Mesothelial cell of epicardium (in vitro differentiated cells): ENCODE measurements at regions not wholly inside any gene's neighbourhood (a gene's known extent, or its start where the extent isn't known, plus 50 kb on each side); places are given as distances from the start of the nearest gene placed in this dataset.

Experiments
- DNase-seq, 2 experiments: peaks; one replicate each; pipeline ENCODE4 v3.0.0; 2021; ENCODE audit warnings: low spot score in 2 of 2; ENCODE audit not compliant: unreplicated experiment in 2 of 2
- H3K27ac Mint-ChIP-seq: 2 replicates; pipeline ENCODE4 v1.8.0; 2021; ENCODE audit warnings: mixed read lengths
- H3K27me3 Mint-ChIP-seq: 2 replicates; pipeline ENCODE4 v1.8.0; 2021; ENCODE audit warnings: low read depth, mixed read lengths
- H3K36me3 Mint-ChIP-seq: 2 replicates; pipeline ENCODE4 v1.8.0; 2021; ENCODE audit warnings: mixed read lengths
- H3K4me1 Mint-ChIP-seq: 2 replicates; pipeline ENCODE4 v1.8.0; 2021; ENCODE audit warnings: mixed read lengths
- H3K4me3 Mint-ChIP-seq: 2 replicates; pipeline ENCODE4 v1.8.0; 2021; ENCODE audit warnings: mild to moderate bottlenecking, moderate library complexity, mixed read lengths
- H3K9me3 Mint-ChIP-seq: 2 replicates; pipeline ENCODE4 v1.8.0; 2021; ENCODE audit warnings: mixed read lengths
- CTCF ChIP-seq: fragments of 200-600 bp; sonication (generic); IDR thresholded peaks from one replicate; pipeline ENCODE4 v1.5.0; 2021; ENCODE audit warnings: antibody characterized with exemption; ENCODE audit not compliant: unreplicated experiment

- Mint-ChIP-seq H3K4me1 (peaks cover 4% of the 10 kb centered on the region), H3K9me3 (peaks cover 7% of the 10 kb centered on the region), H3K36me3 (no peaks in the 10 kb centered on the region), H3K27me3 (no peaks in the 10 kb centered on the region), H3K27ac (no peak overlapping the region), H3K4me3 (no peak overlapping the region)
- TF ChIP-seq CTCF = no peak
- DNase-seq = no peak
Measured at GRCh38 chr2:123073956-123074355, 951.1 kb upstream of the CNTNAP5 start.

GRCh38 chr2:123077101-123077500 is 948.0 kb upstream of the CNTNAP5 start:
- Mint-ChIP-seq H3K27ac (no peak overlapping the region), H3K4me1 (peaks cover 12% of the 10 kb centered on the region)
- no peak for DNase-seq

GRCh38 chr2:123080331-123080730 is 944.8 kb upstream of the CNTNAP5 start:
- no peak overlapping the region for H3K4me3 Mint-ChIP-seq
- peaks cover 9% of the 10 kb centered on the region for H3K36me3 Mint-ChIP-seq
- H3K9me3 Mint-ChIP-seq = peaks cover 14% of the 10 kb centered on the region
- no peaks in the 10 kb centered on the region for H3K27me3 Mint-ChIP-seq
- no peak for TF ChIP-seq CTCF
- no peak for DNase-seq
- peaks cover 27% of the 10 kb centered on the region for H3K4me1 Mint-ChIP-seq
- no peak overlapping the region for H3K27ac Mint-ChIP-seq

More at GRCh38 chr2:123077101-123077500, 948.0 kb upstream of the CNTNAP5 start:
- H3K4me3 Mint-ChIP-seq = no peak overlapping the region
- no peaks in the 10 kb centered on the region for H3K27me3 Mint-ChIP-seq
- peaks cover 22% of the 10 kb centered on the region for H3K9me3 Mint-ChIP-seq
- no peak for TF ChIP-seq CTCF
- peaks cover 9% of the 10 kb centered on the region for H3K36me3 Mint-ChIP-seq

- Mint-ChIP-seq H3K9me3 (peaks cover 13% of the 10 kb centered on the region), H3K27ac (no peak overlapping the region), H3K4me1 (peaks cover 34% of the 10 kb centered on the region), H3K36me3 (no peaks in the 10 kb centered on the region), H3K27me3 (no peaks in the 10 kb centered on the region), H3K4me3 (no peak overlapping the region)
- DNase-seq = no peak
- TF ChIP-seq CTCF = no peak
Measured at GRCh38 chr2:123085484-123085883, 939.6 kb upstream of the CNTNAP5 start.

GRCh38 chr2:123086613-123087385 is 938.3 kb upstream of the CNTNAP5 start:
- Mint-ChIP-seq H3K4me3 (no peak overlapping the region), H3K36me3 (no peaks in the 10 kb centered on the region), H3K4me1 (peaks cover 29% of the 10 kb centered on the region), H3K27me3 (no peaks in the 10 kb centered on the region), H3K27ac (peak overlapping the region; percentile 2), H3K9me3 (peaks cover 11% of the 10 kb centered on the region)
- TF ChIP-seq CTCF = no peak
- DNase-seq = no peak
